SH-SY5Y (cell line): ENCODE measurements at regions not wholly inside any gene's neighbourhood (a gene's known extent, or its start where the extent isn't known, plus 50 kb on each side); places are given as distances from the start of the nearest gene placed in this dataset.
A peak's percentile ranks its signal among the peaks of the same experiment; 100 is the strongest.

ENCODE experiments used
- GATA2 ChIP-seq: IDR thresholded peaks from 2 replicates; pipeline ENCODE4 v1.6.1; 2011; ENCODE audit warnings: mild to moderate bottlenecking, low read depth, low read length
- GATA3 ChIP-seq: IDR thresholded peaks from 2 replicates; pipeline ENCODE4 v1.6.1; 2011; ENCODE audit warnings: low read depth, mild to moderate bottlenecking, low read length, moderate library complexity

DNA sequence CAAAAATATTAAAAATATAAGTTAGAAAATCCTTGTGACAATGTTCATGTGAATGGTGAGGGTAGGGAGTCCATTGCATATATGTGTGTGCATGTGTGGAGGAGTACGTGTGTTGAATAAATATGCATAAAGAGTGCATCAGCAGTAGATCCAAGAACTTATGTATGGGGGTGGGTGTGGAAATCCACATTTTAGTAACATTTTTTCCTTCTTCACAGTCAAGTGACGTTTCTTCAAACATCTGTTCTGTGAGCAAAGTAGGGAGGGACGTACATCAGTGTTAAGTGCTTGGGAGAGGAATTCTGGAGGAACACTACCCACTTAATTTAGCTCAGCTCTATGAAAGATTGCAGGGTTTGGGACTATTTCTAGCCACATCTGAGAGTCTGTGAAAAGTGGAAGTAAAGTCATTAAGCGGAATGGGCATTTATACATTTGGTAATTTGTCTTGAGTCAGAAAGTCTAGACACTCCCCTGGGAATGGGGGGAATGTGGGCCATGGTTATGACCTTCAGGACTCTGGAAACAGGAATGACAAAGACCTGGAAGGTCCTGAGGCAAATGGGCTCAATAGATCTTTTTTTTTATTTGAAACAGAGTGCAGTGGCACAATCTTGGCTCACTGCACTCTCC is 156.4 kb upstream of the PLXNC1 start:
- no peak for TF ChIP-seq GATA3
- no peak for TF ChIP-seq GATA2

DNA sequence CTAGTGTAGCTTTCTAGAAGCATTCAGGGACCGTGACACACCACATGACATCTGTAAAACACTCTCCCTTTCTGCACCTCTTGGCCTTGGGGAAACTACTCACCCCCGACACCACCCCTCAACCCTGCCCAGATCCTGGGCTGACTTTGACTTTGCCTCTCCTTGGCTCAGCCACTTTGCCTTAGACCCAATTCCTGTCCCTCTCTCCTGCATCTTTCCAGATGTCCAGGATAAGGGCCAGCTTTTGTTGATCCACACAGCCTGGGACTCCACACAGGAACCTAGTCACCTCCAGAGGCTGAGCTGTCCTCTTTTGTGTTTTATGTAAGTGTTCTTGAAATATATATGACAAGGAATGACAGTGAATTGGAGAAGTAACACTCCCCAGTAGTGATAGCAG is 153.7 kb upstream of the PLXNC1 start:
- no peak for TF ChIP-seq GATA3
- TF ChIP-seq GATA2, result no peak

DNA sequence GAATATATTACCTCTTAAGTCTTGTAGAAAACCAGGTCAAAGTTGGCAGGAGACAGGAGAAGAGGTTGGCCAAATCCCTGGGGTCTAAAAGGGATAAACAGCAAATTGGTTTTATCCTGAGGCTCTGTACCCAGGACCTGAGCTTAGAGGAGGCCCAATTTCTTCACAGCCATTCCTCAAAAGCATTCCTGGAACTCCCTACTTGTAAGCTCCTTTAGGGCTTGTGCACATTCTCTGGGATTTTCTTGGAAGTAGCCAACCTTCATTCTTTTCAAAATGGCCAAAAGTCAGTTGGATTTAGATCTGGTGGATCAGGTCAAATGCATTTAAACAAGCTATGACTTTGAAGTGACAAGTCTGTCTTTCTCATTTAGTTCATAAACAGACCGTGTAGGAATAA is 152.1 kb upstream of the PLXNC1 start:
- TF ChIP-seq GATA3 (no peak), GATA2 (no peak)

DNA sequence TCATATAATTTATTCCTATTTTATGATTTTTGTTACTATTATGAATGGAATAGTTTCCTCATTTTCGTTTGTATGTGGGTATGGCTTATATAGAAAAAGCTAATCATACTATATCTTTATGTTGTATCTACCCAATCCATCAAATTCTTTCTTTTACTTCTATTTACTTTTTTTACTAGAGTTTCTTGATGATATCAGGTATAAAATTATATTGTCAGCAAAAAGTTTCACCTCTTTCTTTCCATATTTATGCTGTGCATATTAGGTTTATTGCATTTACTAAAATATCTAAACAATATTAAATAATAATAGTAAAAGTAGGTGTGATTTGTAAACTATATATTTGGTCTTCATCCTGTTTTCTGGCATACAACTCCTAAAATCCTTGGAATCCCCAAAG is 146.7 kb upstream of the PLXNC1 start:
- TF ChIP-seq GATA2, result no peak
- no peak for TF ChIP-seq GATA3

DNA sequence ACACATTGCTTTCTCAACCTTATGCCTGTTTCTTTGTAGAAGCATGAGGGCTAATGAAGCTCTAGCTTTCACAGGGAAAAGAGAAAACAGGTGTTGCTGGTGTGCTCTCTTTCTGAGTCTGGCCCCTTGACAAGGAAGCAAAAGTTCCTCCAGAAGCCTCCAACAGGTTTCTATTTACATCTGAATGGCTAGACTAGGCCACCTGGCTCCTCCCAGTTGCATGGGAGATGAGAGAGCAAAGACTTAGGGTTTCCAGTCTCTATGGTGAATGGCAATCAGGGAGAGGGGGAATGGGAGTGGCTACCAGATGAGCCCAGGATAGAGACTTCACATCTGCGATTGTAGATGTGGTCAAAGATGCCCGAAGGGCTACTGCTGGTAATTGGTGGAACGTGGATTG is 138.1 kb upstream of the PLXNC1 start:
- TF ChIP-seq GATA3, result no peak
- no peak for TF ChIP-seq GATA2

DNA sequence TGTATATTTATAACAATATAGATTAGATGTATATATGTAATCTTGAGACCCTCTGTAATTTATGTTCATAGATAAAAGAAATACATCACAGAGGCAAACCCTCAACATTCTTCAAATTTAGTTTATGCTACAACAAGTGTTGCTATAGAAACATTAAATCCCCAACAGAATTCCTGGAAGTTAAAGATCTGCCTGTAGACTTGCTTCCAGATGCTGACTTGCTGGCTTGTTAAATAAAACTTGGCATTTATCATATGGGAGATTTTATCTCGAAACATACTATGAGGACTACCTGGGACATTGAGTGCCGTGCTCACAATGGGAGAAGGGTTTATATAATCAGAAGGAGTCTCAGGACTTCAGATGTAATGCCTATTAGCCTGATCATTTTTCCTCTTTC is 136.3 kb upstream of the PLXNC1 start:
- TF ChIP-seq GATA2 (peak; percentile 27; the same call in 1 of the 2 replicates), GATA3 (no peak)

DNA sequence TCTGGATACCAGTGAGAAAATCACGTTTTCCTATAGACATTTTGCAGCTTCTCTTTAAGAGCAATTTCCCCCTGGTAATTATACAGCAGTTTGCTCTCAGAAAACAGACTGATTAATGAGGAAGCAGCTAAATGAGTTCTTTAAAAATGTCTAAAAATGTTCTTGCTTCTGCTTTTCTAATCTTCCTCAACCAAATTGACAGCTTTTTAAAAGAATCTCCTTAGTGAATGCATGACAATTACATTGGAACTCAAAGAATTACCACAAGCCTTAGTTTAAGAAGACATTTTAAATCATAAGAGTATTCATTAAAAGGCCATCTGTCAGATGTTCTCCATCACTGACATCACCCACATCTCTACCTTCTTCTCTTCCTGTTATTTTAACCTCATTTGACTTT is 135.8 kb upstream of the PLXNC1 start:
- TF ChIP-seq GATA3 (no peak), GATA2 (no peak)

DNA sequence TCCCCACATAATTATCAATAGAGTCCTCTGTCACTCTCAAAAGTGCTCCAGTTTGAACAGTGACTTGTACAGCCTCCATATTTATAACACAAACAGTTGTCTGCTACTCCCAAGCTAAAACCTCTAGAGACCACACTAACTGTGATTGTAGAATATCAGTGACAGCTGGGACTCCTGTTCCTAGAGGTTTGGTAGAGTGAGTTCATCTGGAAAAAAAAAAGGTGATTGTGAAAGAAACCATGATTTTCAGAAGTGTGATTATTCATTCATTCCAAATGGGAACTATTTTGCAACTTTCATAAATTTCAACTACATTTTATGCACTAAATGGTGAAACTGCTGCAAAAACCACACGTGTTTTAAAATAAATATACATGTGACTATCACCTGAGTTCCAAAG is 128.0 kb upstream of the PLXNC1 start:
- no peak for TF ChIP-seq GATA3
- no peak for TF ChIP-seq GATA2

DNA sequence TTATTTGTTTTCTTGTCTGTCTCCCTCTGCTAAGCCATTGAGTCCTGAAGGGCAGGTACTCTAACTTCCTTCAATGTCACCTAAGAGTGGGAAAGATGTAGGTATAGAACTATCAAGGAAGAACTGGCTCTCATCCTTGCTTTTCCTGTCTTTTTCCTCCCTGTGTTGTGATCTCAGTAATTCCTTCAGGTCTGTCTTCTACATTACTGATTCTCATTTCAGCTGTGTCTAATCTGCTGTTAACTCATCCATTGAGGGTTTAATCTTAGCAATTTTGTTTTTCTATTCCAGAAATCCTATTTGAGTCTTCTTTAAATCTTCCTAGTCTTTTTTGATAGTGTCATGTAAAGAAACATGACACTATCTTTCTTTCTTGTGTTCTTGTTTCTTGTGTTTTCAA is 124.5 kb upstream of the PLXNC1 start:
- TF ChIP-seq GATA3 (no peak), GATA2 (no peak)

DNA sequence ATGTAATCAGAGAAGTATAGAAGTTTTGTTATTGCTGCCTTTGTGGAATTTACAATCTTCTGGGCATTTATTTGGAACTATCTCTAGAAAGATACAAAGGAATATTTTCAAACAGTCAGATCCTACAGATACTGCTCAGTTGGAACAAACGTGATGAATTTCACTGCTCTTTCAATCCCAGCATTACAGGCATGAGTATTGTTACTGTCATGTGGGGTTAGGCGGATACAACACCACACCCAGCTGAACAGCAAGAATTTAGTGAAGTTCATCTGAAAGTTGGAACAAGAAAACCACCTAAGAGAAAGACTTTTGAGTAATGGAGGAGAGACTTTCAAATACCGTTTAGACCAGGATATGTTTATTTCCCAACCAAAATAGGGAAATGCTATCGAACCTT is 123.3 kb upstream of the PLXNC1 start:
- TF ChIP-seq GATA3, result no peak
- TF ChIP-seq GATA2, result no peak

DNA sequence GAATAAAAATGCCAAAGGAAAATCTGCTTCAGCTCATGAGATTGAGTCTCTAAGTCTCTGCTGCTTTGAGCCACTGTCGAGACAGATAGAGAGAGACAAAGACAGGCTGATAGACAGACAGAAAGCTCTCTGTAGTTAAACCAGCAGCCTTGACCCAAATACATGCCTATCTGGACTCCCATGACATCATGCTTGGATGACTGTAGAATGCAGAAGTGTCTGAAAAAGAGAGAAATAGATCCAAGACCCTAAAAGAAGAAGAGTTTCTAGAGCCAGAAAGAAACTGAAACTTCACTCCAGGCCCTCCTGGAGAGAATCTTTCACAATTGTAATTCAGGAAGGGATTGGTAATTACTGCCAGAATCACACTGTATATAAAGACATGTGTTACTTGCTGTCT is 122.6 kb upstream of the PLXNC1 start:
- TF ChIP-seq GATA2, result no peak
- TF ChIP-seq GATA3, result no peak

DNA sequence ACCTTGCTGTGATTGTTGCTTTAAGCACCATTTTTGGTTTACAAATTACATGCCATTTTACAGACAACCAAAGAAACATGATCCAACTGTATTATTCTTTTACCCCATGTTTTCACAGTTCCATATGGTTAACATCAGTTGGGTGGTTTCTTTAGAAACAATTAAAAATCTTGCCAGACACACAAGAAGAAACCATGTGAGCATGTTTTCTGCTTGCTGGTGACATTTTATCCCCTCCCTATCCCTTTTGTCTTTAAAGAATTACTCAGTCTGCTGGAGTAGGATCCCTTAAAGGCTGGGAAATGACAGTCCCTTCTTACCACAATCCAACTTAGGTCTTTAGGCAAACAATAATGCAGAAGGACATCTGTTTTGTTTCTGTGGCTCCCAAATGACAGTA is 121.8 kb upstream of the PLXNC1 start:
- no peak for TF ChIP-seq GATA2
- no peak for TF ChIP-seq GATA3

DNA sequence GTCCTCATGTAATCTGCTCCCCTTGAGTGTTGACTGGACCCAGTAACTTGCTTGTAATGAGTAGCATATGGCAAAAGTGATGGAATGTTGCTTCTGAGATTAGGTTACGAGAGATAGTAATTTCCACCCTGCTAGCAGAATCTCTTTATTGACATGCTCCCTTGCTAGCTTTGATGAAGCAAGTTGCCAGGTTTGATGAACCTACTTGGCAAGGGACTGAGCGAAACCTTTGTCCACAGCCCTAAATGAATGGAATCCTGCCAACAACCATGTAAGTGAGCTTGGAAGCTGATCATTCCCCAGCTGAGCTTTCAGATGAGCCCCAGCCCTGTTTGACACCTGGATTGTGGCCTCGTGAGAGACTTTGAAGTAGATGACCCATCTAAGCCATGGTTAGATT is 120.8 kb upstream of the PLXNC1 start:
- TF ChIP-seq GATA2 (no peak), GATA3 (no peak)

DNA sequence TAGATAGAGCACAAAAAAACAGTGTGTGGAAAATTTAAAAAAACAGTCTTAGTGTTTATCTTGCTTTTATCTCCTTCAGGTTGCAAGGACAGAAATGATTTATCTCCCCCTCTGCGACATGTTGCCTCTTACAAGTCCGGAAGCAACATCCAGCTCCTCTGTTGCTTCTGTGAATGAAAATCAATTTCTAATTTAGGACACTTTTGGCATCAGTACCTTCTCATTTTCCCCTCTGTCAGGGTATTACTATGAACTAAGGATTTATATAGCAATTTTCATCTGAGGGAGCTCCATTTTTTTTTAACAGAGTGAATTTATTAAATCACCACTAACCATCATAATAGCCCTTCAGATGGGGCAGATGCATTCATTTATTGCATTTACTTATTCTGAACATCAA is 116.6 kb upstream of the PLXNC1 start:
- TF ChIP-seq GATA3, result no peak
- no peak for TF ChIP-seq GATA2

DNA sequence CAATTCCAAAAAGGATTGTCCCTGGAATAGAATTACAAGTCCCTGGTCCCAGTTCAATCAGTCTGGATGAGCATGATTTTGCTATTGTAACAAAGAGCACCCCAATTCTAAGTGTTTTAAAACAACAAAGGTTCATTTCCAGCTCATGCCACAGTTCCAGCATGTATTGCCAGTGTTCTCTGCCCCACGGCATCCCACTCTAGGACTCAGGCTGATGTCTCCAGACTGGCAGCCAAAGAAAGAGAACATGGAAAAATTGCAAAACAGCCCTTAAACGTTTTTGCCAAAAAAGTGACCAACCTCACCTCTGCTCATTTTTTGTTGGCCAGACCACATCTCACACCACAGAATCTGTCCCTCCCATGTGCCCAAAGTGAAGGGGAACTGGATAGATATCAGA is 116.0 kb upstream of the PLXNC1 start:
- TF ChIP-seq GATA3, result no peak
- TF ChIP-seq GATA2, result no peak

DNA sequence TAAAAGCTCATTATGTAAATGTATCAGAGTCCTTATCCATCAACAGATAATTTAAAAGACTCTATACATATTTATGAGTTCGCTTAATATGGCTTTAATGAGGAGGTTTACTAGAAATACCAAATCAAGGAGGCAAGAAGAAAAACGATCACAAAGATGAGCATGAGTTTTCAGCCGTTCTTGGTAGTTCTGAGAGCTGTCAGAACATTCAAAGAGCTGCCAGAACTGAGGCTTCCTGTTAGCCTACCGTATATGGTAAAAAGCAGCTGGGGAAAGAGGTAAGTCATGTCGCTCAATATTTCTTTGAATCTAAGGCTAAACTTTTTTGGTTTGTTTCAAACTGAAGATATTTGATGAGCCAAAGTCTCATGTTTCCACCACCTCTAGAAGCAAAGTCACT is 115.3 kb upstream of the PLXNC1 start:
- TF ChIP-seq GATA3 (no peak), GATA2 (no peak)
